Stimulated activated CD4-positive, alpha-beta T cell treated with anti-CD3 and anti-CD28 coated beads, Interleukin-4, amount 100 ng/mL, for 48 hours (primary cell): ENCODE measurements at regions not wholly inside any gene's neighbourhood (a gene's known extent, or its start where the extent isn't known, plus 50 kb on each side); places are given as distances from the start of the nearest gene placed in this dataset.

Source experiments
- DNase-seq, 2 donors: peaks; one replicate each; pipeline ENCODE4 v3.0.0-alpha.2; 2020; ENCODE audit warnings: low read depth in 2 of 2

- DNase-seq, result no peak
Measured at GRCh38 chr5:144831650-144832049, 661.0 kb downstream of the KCTD16 start.

DNA sequence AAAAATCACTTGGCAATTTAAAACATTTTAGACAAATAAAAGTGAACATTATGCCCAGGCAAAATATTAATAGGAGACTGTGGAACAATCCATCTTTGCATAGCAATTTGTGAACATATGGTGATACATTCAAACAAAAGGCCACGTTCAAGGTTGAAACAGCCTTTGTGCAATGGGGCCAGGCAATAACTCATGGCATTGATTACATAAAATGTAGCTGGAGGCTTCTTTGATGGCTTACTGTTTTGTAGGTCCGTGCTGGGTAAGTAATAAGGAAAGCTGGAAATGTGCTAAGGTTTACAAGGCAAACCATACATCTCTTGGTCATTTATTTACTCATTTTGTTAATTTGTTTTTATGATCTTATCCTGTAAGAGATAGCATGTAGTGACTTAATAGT, 651.8 kb downstream of the KCTD16 start:
- no peak for DNase-seq

GRCh38 chr5:144820278-144820677, 649.6 kb downstream of the KCTD16 start:
- no peak for DNase-seq

DNA sequence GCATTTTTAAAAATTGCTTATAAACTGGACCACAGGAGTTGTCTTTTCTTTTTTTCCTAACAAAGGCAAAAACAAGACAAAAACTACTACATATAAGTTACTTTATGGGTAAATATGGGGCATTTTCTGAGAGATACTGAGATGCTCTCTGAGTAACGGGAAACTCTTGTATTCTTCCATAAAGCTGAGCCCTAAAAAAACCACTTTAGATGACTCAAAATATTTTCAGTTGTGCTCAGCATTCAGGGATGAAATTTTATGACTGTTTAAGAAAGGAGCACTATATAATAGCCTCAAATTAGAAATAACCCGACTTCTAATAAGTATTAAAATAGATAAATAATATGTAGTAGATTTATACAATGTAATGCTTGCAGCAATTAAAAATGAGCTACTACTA, 644.5 kb downstream of the KCTD16 start:
- no peak for DNase-seq

DNA sequence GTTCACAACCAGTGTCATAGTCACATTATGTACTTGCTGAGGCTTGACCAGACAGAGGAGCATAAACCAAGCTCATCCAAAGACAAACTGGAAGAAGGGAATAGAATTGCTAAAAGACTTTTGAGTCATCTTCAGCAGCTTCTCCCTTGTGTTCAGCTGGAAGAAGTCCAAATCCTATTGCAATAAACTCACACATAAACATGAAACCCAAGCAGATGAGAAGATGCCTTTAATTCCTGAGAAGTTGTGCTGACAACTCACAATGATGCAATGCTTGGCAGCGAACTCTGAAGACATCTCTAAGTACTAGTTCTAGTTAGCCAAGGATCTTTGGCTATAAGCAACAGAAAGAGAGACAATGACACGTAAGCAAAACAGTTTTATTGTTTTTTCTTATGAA, 642.1 kb downstream of the KCTD16 start:
- no peak for DNase-seq

DNA sequence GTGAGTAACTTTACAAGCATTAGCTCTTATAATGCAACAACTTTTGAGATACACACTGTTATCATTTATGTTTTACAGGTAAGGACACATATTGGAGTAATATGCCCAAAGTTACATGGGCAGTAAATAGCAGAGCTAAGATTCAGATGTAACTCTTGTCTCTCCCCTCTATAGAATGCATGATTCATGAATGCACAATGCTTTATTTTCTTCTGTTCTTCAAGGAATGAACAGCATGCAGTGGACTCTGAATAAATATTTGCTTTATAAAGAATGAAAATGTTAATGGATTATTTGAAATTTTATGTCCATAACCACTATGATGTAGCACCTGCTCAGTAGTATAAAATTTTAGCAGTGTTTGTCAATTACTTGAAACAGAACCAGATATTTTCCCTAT, 629.5 kb downstream of the KCTD16 start:
- no peak for DNase-seq

DNA sequence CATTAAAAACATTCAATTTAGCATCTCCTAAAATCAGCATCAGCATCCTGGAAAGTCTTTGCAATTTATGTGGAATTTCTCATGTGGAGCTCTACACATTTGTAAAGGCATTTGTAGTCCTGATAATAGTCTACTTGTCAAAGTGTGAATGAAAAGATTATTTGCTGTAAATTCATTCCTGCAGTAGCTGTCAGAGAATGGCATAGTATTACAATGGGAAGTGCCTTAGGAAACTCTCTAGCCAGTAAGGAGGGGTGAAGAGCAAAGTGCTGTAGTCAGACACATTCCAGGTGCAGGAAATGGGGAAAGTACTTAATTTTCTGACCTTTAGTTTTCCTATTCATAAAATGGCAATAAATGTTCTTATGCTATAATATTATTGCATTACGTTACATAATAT, 627.9 kb downstream of the KCTD16 start:
- no peak for DNase-seq

DNA sequence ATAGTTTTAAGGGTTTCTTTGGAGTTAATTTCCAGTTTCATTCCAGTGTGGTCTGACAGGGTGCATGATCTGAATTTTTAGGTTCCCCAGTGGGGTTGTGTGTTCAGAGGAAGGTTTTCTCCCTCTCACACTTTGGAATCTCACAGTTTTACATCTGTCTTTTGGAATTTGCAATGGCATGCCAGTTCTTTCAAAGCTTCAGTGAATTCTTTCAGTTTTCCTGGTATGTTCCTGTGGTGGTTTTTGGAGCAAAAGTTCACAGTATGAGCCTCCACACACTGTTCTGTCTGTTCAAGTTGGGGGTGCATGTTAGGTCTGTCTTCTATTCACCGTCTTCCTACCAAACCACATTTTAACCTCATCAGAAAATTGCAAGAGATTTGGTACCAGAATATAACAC, 624.2 kb downstream of the KCTD16 start:
- no peak for DNase-seq

DNA sequence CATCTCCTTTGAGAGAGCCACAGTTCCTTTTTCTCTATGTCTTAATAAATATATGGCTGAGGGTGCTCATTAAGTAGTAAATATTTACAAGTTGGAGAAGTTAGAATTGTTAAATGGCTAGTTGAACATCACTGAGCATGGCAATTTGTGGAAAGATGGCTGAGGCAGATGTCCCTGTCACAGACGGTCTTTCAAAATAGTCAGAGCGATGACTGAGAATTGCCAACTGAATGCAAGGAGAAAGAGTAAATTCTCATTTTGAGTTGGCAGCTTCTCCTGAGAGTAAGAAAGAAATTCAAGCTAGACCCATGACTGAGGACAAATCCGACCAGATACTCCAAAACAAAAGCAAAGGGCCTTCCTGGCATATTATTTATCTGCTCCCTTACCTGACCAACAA, 617.9 kb downstream of the KCTD16 start:
- DNase-seq, result no peak

DNA sequence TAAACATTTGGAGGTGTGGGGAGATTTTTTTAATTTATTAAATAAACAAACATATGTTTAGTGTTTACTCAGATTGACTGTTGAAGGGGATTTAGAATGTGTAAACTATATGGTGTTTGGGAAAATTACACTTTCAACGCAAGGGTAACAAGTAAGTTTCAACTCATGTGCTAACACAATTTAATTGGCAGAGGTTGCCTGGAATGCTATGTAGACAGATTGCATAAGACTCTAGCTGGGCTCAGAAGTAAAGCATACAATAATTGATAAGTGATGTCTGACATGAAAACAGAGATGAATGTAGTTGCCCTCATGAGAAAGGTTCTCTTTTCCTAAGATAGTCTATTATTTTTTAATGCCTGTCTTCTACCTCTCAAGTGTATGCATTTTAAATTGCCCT, 617.4 kb downstream of the KCTD16 start:
- no peak for DNase-seq

DNA sequence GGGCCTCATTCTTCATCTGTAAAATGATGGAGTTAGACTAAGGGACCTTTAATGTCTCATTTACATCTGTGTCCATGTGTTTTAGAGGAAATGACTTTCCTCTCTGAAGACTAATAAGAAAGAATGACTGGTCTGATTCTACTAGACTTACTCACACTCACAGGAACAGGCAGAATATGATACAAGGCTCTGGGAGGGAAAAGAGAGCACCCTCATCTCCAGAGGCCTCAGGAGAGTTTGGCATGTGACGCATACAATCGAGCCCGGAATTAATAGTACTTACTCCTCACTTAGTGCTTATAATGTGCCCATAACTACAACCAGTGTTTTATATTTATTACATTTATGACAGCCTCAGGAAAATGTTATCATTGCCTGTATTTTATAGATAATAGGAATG, 608.7 kb downstream of the KCTD16 start:
- no peak for DNase-seq

DNA sequence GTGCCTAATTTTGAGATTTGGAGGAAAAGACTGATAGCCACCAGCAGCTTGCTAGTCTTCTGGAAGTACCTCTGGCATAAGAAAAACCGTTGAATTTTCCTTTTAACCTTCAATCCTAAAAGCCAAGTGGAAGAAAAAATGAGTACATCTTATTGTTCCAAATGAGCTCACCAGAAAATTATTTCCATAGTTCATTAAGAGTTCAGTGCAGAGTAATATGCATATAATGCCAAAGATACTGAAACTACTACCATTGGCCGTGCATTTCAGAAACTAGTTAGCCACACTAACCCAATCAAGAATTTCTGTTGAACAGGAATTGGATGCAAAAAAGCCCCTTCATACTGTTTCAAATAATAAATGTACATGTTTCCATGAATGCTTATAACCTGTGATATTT, 607.9 kb downstream of the KCTD16 start:
- DNase-seq, result no peak

DNA sequence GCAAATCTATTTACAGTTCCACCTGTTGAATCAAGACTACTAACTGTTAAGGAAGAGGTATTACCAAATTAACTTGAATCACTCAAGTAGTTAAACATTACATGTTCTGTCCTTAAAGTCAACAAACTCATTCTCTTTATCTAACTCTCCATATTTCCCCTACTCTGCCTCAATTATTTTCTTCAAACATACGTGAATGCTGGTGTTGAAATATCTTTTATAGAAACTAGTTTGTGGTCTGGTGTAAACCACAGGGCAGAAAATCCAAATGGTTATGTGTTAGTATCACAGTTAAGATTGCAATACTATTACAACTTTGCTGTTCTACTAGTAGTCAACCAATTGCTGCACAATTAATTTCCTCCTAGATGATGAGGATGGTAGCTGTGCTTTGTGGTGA, 603.5 kb downstream of the KCTD16 start:
- no peak for DNase-seq

GRCh38 chr5:144773628-144774027, 603.0 kb downstream of the KCTD16 start:
- DNase-seq, result no peak

DNA sequence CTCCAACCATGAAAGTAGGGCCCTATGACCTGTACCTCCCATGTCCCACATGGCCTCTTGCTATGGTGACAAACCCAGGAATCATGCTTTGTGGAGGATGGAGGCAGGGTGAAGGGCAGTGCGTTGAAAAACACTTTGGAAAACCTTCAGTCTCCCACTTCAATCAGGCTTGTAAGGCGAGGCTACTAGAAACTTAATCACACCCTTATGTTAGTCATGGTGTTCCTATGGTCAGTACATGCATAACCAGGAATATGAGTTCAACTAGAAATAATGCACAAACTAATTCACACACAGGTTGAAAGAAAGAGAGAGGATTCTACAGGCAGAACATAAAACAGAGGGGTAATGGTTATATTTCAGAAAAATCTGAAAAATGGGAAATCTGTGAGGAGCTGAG, 601.1 kb downstream of the KCTD16 start:
- DNase-seq, result no peak

DNA sequence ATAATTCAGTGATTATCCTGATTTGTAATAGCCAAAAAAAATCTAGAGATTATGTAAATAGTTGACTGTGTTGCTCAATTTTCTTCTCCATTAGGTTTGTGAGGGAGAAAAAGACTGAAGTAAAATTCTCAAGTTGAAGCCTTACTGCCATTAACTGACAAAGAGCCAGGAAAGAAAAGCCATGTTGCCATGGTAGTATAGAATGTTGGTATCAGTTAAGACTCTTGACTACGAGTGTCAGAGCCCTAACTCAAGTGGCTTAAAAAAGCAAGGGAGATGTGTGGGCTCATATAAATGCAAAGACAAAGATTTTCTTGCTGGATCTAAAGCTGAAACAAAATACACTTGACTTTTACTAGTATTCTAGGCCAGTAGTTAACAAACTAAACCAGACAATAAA, 571.7 kb downstream of the KCTD16 start:
- DNase-seq, result no peak

DNA sequence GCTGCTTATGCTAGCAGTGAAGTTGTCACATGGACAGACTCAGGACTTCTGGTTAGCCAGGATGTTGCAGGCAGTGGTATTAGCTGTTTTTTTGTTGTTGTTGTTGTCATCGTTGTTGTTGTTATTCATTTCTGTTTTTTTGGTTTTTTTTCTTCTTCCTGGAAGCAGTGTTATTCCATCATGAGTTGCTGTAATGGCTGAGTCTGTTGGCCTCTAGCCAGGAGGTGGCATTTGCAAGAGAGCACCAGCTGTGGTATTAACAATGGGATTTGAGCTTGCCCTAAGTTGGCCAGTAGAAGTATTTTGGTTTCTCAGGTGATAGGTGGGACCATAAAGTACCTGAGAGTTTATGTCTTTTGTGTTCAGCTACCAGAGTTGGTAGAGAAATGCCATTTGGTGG, 561.1 kb downstream of the KCTD16 start:
- no peak for DNase-seq

- no peak for DNase-seq
Measured at GRCh38 chr5:144712090-144712489, 541.4 kb downstream of the KCTD16 start.

DNA sequence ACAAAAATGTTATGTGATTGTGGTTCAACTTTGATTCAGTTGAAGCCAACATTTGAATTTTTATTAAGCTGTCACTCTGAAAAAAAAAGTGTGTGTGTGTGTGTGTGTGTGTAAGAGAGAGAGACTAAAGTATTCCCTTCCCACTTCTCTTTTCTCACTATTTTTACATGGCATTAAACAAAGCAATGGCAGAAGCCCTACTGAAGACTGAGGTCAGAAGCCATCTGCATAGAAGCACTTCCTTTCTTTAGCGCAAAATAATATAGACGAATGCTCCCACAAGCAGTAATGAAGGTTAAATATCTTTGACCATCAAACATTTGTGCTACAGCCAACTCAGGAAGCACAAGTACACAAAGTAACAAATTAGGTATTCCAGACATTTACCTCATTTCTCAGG, 540.5 kb downstream of the KCTD16 start:
- no peak for DNase-seq

DNA sequence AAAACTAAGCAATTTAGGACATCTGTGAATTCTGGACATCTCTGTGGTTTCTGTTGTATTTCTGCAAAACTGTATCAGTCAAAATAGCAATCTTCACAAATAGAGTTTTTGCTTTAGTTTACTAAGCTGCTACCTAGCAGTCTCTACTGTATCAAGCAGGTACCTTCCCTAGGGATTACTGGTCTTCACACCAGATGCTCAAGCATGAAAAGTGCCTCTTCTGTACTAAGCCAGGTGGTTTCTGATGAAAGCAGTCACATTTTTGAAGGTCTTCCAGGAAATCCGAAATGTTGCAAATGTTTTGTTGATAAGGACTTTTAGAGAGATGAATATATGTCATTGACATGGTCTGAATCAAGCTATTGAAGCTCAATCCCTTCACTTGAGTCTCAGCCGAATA, 540.0 kb downstream of the KCTD16 start:
- DNase-seq, result no peak

- no peak for DNase-seq
Measured at GRCh38 chr5:144703776-144704175, 533.1 kb downstream of the KCTD16 start.

DNA sequence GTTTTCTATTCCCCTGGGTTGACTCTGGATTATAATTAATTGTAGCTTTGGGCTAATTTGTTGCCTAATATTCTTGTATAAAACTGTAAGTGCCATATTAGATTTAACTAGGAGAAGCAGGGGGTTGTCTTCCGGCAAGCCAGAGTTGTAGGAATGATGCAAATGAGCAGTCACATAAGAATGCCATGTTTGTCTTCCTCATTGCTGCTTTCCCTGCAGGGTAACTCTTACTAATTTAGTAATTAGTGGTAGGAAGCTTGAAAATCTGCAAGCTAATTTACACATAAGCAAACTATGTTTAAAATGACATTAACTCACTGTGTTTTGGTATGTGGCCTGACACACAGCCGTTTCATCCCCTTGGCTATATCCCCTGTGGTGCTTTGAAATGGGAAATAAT, 527.8 kb downstream of the KCTD16 start:
- no peak for DNase-seq

DNA sequence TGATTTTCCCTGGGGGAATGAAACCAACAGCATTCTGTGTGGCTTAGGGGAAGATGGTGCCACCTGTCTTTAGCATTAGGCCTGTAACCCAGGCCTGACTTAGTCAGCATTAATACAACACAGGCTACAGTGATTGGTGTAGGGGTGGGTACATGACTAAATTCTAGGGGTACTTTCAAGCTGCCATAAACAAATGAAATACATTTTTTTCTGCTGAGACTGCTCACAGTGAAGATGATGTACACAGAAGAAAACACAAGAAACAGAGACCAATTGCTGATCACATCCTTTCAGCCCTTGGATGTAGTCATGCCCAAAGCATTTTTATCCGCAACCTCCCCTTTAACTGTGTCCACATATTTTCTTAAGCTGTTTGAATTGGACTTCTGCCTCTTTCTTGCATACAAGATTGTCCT, 527.2 kb downstream of the KCTD16 start:
- DNase-seq, result no peak

GRCh38 chr5:144691936-144692335, 521.3 kb downstream of the KCTD16 start:
- no peak for DNase-seq

GRCh38 chr5:144684899-144685298, 514.2 kb downstream of the KCTD16 start:
- DNase-seq, result no peak
